Right lung (tissue), 2 donors: ENCODE measurements at regions not wholly inside any gene's neighbourhood (a gene's known extent, or its start where the extent isn't known, plus 50 kb on each side); places are given as distances from the start of the nearest gene placed in this dataset.

ENCODE experiments used
- DNase-seq, 2 donors: peaks; one replicate each; pipeline ENCODE4 v3.0.0-alpha.2; 2013

GRCh38 chr16:81185416-81185815 is 53.1 kb upstream of the BCO1 start:
- DNase-seq = no peak

- DNase-seq = peak; percentile 40 to 46
These were observed 57.3 kb upstream of the BCO1 start for GRCh38 chr16:81181013-81181720.

- DNase-seq = no peak
These were observed 57.9 kb upstream of the BCO1 start for GRCh38 chr16:81180578-81180977.

GRCh38 chr16:81179219-81179618 is 59.3 kb upstream of the BCO1 start:
- no peak for DNase-seq

GRCh38 chr16:81175325-81175891 is 63.1 kb upstream of the BCO1 start:
- DNase-seq = no peak

DNA sequence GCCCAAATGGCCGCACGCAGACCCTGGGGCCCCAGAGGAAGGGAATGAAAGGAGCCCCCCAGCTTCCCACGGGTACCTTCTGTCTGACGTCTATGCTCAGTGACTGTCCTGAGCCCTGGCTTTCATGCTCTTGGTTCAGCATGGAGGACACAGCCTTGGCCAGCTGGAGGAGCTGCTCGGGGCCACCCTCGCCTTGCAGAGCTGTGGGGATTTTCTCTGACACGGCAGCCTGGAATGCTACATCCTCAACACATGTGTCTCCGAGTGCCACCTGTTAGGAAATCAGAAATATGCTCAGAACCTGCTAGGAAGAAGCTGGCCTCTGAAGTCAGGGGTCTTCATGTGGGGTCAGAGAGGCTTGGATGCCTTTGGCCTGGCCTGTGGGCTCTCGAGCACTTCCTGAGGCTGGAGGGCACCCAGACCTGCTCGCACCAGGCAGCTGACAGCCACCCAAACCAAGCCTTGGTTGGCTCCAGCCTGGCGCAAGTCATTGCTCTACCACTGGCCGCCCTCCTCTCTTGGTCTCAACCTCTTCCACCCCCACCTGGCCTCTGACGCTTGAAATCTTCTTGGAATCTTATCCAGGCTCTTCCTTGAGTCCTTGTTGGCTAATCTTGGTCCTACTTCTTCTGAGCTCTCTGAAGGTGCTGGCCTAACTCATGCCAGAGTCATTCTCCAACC is 63.7 kb upstream of the BCO1 start:
- DNase-seq = no peak

GRCh38 chr16:81172769-81173658 is 65.5 kb upstream of the BCO1 start:
- DNase-seq = no peak

DNA sequence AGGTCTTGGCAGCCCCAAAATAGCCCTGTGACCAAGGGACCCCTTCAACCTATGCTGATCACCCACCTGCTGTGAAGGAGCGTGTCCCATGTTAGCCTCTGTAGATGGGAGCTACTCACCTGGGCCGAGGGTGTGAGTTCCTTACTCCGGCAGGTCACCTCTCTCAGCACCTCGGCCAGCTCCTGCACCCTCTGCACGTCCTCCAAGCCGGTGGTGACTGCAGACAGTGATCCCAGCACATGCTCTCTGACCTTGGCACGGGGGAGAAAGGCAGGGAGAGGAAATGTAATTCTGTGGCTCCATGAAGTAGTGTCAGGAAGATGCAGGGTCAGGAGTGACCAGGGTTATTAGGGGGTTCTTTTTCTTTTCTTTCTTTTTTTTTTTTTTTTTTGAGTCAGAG is 67.7 kb upstream of the BCO1 start:
- no peak for DNase-seq

- no peak for DNase-seq
These were observed 70.1 kb upstream of the BCO1 start for GRCh38 chr16:81168406-81168805.

GRCh38 chr16:81167851-81168250 is 70.6 kb upstream of the BCO1 start:
- DNase-seq = no peak

- DNase-seq = no peak
These were observed 70.5 kb upstream of the GCSH start for GRCh38 chr16:81166417-81167300.

- no peak for DNase-seq
These were observed 69.4 kb upstream of the GCSH start for GRCh38 chr16:81165411-81166097.

GRCh38 chr16:81164958-81165357 is 68.8 kb upstream of the GCSH start:
- DNase-seq = no peak

DNA sequence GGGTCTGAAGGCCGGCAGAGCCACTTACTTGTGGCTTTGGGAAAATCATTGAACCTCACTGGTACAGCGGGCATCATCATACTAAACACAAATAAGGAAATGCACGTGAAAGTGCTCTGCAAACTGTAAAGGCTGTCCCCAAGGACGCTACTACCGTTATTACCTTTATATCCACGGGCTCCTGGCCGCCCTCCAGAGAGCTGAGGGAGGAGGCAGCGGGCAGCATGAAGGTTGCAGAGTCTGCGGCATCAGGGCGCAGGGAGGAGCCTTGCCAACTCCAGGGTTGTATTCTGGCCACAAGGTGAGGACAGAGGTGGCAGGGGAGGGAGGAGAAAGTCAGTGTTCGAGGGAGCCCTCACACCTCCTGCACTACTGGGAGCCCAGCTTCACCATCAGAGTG is 68.3 kb upstream of the GCSH start:
- no peak for DNase-seq

- no peak for DNase-seq
These were observed 67.5 kb upstream of the GCSH start for GRCh38 chr16:81163671-81164070.

- DNase-seq = no peak
These were observed 62.8 kb upstream of the GCSH start for GRCh38 chr16:81158964-81159363.

- no peak for DNase-seq
These were observed 59.6 kb upstream of the GCSH start for GRCh38 chr16:81155769-81156168.

DNA sequence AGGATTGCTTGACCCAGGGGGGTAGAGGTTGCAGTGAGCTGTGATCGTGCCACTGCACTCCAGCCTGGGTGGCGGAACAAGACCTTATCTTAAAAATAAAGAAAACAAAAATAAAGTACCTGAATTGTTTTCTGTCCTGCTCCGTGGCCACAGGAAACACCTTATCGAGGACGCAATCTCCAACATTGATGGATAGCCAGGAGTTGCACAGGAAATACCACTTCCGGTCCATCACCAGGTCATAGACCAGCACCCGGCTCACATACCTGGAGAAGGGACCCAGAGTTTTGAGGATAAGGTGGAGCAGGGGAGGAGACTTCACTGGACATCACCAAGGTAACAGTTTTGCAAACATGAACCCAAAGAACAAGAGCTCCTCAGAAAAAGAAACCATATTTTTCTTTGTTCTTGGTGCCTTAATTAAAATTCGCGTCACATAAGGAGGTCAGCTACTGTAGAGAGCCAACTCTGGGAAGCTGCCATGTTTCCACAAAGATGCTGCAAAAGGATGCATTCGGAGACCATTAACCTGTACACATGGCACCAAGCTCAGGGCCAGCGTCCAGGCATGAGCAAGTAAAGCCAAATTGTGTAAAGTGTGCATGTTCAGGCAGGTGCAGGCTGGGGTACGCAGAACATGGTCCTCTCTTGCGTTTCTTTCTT is 55.6 kb upstream of the GCSH start:
- no peak for DNase-seq

DNA sequence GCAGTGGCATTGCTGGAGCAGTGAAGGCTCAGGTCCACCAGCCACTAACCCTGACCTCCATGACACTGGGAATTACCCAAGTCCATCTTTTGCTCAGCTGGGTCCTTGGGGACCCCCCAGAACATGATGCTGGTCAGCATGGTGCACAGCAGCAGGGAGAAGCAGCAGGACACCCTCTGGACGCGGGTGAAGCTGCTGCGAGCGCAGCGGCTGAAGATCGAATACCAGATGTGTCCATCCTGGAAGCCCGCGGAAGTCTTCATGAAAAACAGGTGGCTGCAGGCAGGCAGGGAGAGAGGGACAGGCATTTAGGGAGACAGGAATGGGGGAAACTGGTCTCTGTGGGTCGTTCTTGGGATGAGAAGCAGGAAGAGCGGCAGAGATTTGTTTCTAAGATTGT is 53.4 kb upstream of the GCSH start:
- no peak for DNase-seq

GRCh38 chr16:81148277-81148676 is 52.1 kb upstream of the GCSH start:
- no peak for DNase-seq
